Spleen (tissue), 7 donors: ENCODE measurements at regions not wholly inside any gene's neighbourhood (a gene's known extent, or its start where the extent isn't known, plus 50 kb on each side); places are given as distances from the start of the nearest gene placed in this dataset.

Experiments
- CTCF ChIP-seq, 11 experiments: fragments of 200-600 bp in 7 of 11; fragments of 450-650 bp in 4 of 11; sonication (generic) in 4 of 11; IDR thresholded peaks in 8 of 11; conservative IDR thresholded peaks in 3 of 11; 1 replicate in 7 of 11; 2 replicates in 4 of 11; pipeline versions ENCODE4 v1.4.0 to v1.8.0; 2016 to 2021; ENCODE audit warnings: antibody characterized with exemption in 11 of 11, inconsistent platforms in 4 of 11, mild to moderate bottlenecking in 1 of 11
- POLR2A ChIP-seq, 3 donors: fragments of 450-650 bp; IDR thresholded peaks; one replicate each; pipeline ENCODE4 v1.5.1; 2017; ENCODE audit warnings: antibody characterized with exemption in 3 of 3, mild to moderate bottlenecking in 1 of 3
- POLR2AphosphoS5 ChIP-seq, 3 donors: sonication (generic); formaldehyde crosslinking; IDR thresholded peaks; one replicate each; pipeline ENCODE4 v1.5.1; 2017; ENCODE audit warnings: antibody characterized with exemption in 3 of 3
- donor health status: DM: no; HTN: no; CAD: no; lungs with moderate emphysema.
- donor health status: DM: no; HTN: no; CAD: no.
- donor health status: DM: no; HTN: no; CAD: no.

- TF ChIP-seq CTCF (IDR thresholded peaks at IDR 0.05 in 8 of 11, conservative IDR thresholded peaks at IDR 0.05 in 3 of 11) (no peak), POLR2AphosphoS5 (IDR thresholded peaks at IDR 0.05) (no peak), POLR2A (IDR thresholded peaks at IDR 0.05) (no peak)
Observed at GRCh38 chr4:27161191-27161590, 300.6 kb downstream of the STIM2 start.
